T-helper 9 cell (primary cell): ENCODE measurements at regions not wholly inside any gene's neighbourhood (a gene's known extent, or its start where the extent isn't known, plus 50 kb on each side); places are given as distances from the start of the nearest gene placed in this dataset.
"Not testable (repeated sequence)": the region's sequence is repeated elsewhere in the genome, so short reads cannot be mapped to it uniquely, and the experiment has no call there.

Experiments
- DNase-seq: peaks from one replicate; pipeline ENCODE4 v3.0.0-alpha.2; 2020

DNA sequence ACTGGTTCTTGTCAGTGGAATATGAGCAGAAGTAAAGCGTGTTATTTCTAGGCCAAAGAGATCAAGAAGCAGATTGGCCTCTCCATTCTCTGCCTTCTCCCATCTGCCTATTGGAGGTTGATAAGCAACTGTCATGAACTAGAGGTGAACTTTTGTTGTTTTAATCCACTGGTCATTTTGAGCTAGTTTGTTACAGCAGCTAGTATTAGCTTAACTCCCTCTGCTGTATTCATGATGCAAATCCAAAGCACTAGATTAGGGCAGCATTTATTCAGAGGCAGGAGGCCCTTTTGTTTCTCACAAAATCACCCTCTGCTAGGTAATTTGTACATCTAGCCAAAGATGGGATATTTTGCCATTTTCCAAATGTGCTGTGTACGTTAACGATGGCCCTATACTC, 97.3 kb upstream of the DPT start:
- DNase-seq, result no peak

- DNase-seq, result no peak
Measured at GRCh38 chr1:168827557-168827956, 98.6 kb upstream of the DPT start.

- no peak for DNase-seq
Measured at GRCh38 chr1:168829876-168830275, 100.9 kb upstream of the DPT start.

- no peak for DNase-seq
Measured at GRCh38 chr1:168830562-168830961, 101.6 kb upstream of the DPT start.

DNA sequence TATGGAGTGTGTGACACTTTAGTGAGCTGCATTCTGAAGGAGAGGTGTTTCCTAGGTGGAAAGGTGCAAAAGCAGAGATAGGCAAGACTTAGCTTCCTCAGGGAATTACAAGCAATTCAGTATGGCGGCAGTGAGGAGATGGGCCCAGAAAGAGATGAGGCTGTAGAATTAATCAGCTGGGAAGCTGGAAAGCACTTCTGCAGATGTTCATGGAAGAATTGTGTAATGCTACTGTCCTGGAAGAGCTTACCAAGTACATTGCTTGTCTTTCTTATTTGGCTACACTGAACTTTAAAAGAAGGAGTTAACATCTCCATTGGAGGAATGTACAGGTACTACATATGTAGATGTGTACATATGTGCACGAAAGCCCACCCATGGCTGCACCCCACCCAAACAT, 103.7 kb upstream of the DPT start:
- DNase-seq, result no peak

GRCh38 chr1:168833362-168833761, 104.4 kb upstream of the DPT start:
- no peak for DNase-seq

DNA sequence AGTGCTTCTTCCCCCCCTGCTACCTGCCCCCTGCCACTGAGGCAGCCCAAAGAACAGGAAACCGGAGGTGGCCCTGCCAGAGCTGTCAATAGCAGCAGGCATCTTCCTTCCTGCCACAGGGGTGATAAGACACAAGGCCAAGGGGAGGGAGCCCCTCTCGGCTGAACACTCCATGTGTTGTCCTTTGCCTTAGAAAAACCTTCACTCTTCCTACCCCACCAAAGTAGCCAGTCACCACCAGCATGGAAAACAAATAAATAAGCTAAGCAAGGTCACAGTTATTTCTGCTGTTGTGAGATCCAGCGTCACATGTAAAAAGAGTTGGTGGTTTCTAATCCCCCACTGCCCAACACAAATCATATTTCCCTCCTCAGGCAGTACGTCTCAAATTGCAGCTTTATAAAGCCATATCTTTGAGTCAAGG, 104.8 kb upstream of the DPT start:
- no peak for DNase-seq

DNA sequence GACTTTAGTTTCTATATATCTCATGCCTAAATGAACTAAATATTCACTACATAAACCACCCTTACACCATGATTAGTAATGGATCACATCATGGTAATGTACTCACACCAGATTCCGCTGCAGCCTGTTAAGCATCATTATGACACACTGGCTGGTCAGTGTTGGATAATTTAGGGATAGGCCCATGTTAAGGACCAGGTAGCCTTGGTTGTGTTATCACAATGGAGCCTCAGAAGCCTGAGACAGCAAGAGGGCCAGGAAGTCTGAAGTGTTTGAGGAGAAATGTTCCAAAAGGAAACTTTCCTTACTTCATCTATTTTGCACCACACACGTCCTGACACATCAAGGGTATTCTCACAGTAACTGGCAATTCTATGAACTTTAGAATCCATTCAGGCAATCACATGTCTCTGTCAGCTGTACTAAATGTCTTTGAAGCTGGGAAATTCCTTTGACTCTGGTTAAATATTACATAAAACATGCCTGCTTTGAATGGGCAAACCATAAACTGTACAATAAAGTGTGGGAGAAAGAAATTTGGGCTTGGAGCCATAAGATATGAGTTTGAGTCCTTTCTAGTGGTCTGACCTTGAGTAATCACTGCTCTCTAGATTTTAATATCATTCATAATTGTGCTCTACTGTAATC, 105.3 kb upstream of the DPT start:
- DNase-seq, result no peak

GRCh38 chr1:168835176-168835575, 106.2 kb upstream of the DPT start:
- no peak for DNase-seq

DNA sequence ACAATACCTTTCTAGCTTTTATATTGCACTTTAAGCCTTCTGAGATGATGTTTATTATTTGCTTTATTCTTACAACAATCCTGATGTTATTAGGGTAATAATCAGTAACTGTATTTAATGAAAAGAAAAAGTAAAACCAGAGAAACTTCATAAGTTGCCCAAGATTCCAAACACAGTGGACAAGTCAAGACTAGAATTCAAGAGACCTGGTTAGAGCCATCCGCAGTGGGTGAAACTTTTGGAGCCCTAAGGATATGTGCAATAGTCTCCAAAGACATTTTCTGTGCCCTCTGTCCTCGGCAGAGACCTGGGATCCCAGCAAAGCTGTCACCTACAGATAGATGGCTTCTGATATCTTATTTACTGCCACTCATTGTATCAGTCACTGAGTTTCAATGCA, 106.8 kb upstream of the DPT start:
- no peak for DNase-seq

- no peak for DNase-seq
Measured at GRCh38 chr1:168836469-168836868, 107.5 kb upstream of the DPT start.

DNA sequence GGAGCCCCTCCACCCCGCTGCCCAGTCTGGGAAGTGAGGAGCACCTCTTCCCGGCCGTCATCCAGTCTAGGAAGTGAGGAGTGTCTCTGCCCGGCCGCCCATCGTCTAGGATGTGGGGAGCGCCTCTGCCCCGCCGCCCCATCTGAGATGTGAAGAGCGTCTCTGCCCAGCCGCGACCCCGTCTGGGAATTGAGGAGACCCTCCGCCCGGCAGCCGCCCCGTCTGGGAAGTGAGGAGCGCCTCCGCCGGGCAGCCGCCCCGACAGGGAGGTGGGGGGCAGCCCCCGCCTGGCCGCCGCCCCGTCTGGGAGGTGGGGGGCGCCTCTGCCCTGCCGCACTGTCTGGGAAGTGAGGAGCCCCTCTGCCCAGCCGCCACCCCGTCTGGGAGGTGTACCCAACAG, 108.2 kb upstream of the DPT start:
- DNase-seq, result not testable (repeated sequence)

- no peak for DNase-seq
Measured at GRCh38 chr1:168842306-168842705, 113.3 kb upstream of the DPT start.

- DNase-seq, result no peak
Measured at GRCh38 chr1:168842916-168843315, 113.9 kb upstream of the DPT start.

GRCh38 chr1:168843401-168843800, 114.4 kb upstream of the DPT start:
- DNase-seq, result no peak

- no peak for DNase-seq
Measured at GRCh38 chr1:168843950-168844349, 114.9 kb upstream of the DPT start.

DNA sequence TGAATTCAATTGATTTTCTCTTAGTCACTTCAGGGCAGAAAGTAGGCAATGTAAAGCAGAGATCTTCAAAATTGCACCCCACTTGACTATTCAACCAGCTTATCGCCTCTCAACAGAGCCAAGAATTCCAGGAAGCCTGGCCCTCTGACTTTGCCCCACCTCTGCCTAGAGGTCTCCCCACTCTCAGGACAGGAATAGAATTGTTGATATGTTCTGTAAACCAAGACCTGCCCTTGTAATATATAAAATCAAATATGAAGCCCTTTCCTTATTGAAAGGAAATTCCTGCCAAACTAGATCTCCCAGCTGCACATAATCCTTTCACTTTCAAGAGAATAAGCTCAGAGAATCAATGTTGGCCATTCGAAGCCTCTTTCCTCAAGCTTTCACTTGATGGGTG, 116.1 kb upstream of the DPT start:
- DNase-seq, result no peak

DNA sequence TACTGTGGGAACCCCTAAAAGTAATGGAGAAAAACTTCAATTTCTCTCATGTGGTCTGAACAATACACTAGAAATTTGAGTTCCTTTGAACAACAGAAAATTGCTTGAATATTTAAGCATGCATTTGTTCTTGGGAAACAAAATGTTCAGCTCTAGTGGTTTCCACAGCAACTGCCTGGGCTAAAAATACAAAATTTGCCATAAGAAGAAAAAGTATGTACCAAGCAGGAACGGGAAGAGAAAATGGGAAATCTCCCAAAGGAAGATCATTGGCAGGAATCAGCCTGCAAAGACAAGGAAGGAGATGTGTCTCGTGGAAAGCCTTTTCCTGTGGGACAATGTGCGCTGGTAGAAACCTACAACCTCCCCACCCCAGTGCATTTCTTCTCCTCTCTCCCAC, 119.0 kb upstream of the DPT start:
- DNase-seq, result no peak

DNA sequence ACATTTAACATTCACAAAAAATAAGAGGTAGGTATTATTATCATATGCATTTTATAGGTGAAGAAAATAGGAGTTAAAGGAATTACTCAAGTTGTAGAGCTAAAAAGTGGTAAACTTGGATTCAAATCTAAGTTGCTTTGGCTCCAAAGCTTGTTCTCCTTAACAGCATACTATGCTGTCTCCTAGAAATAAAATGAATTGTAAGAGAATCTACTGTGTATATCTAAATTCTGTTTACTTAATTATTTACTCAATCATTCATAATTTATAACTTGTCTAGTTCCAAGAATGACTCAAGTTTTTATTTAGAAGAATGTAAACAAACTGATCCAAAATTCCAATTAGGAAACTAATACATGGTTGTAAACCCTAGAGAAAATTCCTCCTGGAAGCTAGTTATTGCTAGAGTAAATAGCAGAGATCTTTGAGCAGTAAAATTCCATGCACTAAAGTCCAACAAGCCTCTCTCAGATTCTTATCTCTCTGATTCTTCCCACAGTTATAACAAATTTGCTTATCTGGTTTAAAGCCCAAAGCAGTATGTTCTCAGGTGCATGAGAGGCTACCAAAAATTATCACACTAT, 132.5 kb upstream of the DPT start:
- DNase-seq, result no peak

- no peak for DNase-seq
Measured at GRCh38 chr1:168863772-168864171, 134.8 kb upstream of the DPT start.

DNA sequence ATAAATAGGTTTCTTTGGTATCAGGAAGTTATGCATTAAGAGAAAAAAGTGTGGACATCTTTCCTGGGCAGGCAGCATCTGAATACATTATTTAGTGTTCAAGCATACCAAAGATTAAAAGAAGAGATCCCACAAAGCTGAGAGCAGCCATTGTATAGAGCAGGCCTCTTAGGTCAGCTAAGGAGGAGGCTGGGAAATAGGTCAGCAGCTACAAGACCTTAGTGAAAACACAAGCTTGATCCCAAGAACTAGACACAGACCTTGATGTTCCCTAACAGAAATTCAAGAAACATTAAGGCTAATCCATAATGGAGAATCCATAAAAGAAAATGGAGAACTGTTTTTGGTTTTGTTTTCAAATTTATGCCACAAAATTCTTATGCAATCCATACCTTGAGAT, 135.3 kb upstream of the DPT start:
- no peak for DNase-seq

DNA sequence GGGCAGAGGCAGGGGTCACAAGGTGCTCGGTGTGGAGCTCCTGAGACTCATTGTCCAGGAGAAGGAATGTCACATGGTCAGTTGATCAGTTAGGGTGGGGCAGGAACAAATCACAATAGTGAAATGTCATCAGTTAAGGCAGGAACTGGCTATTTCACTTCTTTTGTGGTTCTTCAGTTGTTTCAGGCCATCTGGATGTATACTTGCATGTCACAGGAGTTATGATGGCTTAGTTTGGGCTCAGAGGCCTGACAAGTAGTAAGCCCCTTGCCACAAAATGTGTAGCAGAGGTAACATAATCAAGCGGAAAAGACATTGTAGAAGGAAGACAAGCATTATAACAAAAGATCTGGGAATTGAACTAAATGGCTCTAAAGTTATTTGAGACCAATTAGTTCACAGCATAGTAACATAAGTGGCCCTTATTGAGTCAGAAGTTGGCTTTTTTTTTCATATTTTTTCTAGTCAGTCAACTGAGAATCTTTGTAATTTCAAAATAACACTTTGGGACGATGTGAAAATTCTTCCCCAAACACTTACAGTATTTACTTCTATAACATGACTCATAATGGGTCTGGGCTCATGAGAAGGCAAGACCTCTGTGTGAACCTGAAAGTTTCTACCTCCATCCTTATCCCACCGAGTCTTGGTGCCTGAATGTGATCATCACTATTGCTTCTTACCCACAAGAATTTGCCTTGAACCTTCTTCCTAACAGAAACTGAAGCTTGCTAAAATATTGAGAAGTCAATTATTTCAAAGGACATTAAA, 137.0 kb upstream of the DPT start:
- no peak for DNase-seq

DNA sequence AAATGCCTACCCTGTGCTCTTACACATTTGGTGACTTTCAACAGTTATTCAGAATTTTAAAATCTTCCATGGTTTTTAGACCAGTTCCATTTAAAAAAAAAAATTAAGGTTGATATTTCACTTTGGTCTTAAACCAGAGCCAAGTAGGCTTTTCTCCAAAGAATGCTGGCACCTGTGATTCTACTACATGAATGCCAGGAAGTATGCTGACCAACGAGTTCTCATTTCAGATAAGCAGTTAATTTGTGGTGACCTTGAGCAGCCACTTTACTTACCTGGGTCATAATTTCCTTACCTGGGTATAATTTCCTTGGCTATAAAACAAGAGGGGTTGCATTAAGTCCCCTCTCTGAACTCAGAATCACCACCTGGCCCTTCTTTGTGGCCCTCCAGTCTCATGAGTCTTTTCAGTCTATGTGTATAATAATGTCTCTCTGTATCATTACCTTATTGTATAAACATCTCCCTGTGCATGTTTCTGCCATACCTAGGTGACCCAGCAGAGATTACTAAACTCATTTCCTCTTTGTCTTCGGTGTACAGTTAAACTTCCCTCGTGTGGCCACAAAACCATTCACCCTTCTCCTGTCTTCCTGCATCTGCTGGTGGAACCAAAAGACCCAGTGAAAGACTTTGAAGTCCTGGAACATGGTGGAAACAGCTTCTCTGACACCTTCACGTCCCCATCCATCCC, 139.1 kb upstream of the DPT start:
- no peak for DNase-seq

- DNase-seq, result no peak
Measured at GRCh38 chr1:168871531-168871930, 142.5 kb upstream of the DPT start.
